ENCODE measurements at regions not wholly inside any gene's neighbourhood (a gene's known extent, or its start where the extent isn't known, plus 50 kb on each side); places are given as distances from the start of the nearest gene placed in this dataset.
A peak's percentile ranks its signal among the peaks of the same experiment; 100 is the strongest.
"Not testable (repeated sequence)": the region's sequence is repeated elsewhere in the genome, so short reads cannot be mapped to it uniquely, and the experiment has no call there.

DNA sequence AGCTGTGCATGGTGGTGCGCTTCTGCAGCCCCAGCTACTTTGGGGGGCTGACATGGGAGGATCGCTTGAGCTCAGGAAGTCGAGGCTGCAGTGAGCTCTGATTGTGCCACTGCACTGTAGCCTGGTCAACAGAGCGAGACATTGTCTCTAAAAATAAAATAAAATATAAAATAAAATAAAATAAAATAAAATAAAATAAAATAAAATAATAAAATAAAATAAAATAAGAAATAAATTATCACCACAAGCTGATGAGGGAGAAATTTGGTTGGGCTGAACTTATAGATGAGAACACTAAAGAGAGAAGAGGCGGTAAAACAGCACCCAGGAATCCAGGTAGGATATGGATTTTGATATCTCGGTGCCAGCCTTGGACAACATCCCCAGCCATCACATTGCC lies 933.7 kb downstream of the NLGN4X start:
- DNase-seq (ENCODE audit: low spot score): no peak

- DNase-seq (ENCODE audit: low spot score): no peak
These were observed 938.0 kb downstream of the NLGN4X start for GRCh38 chrX:5290635-5291034.

- DNase-seq (ENCODE audit: low spot score): not testable (repeated sequence)
These were observed 938.7 kb downstream of the NLGN4X start for GRCh38 chrX:5289949-5290348.

DNA sequence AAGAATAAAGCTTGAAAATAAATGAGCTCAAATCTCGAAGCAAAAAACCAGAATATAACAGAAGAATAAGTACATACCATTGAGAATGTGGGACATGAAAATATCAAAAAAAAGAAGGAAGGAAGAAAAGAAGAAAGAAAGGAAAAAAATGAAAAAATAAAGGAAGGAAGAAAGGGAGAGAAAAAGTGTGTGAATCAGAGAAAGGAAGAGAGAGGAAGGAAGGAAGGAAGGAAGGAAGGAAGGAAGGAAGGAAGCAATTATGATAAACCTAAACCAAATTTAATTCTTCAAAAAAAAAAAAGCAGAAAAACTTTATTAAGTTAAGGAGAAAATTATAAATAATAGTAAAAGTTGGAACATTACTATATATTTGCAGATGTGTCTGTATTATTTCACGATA lies 949.8 kb downstream of the NLGN4X start:
- no peak for DNase-seq (ENCODE audit: low spot score)

GRCh38 chrX:5265324-5265850 lies 963.3 kb downstream of the NLGN4X start:
- no peak for DNase-seq (ENCODE audit: low spot score)

GRCh38 chrX:5250106-5250505 lies 978.6 kb downstream of the NLGN4X start:
- no peak for DNase-seq (ENCODE audit: low spot score)

DNA sequence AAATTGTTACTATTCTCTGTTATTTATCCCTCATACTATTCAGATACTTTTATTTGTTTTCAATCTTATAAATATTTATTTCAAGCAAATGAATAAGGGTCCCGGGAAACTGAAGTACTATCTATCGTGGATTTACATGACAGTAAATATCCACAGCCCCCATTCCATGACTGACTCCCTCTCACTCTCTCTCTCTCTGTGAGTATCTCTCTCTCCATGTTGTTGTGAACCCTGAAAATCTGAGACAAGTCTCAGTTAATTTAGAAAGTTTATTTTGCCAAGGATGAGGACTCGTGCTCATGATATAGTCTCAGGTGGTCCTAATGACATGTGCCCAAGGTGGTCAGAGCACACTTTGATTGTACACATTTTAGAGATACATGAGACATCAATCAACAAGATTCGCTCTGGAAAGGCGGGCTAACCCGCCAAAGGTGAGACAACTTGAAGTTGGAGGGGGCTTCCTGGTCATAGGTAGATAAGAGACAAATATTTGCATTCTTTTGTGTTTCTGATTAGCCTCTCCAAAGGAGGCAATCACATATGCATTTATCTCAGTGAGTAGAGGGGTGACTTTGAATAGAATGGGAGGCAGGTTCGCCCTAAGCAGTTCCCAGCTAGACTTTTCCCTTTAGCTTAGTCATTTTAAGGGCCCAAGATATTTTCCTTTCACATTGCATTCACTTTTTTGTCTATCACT lies 986.4 kb downstream of the NLGN4X start:
- DNase-seq (ENCODE audit: low spot score): no peak

DNA sequence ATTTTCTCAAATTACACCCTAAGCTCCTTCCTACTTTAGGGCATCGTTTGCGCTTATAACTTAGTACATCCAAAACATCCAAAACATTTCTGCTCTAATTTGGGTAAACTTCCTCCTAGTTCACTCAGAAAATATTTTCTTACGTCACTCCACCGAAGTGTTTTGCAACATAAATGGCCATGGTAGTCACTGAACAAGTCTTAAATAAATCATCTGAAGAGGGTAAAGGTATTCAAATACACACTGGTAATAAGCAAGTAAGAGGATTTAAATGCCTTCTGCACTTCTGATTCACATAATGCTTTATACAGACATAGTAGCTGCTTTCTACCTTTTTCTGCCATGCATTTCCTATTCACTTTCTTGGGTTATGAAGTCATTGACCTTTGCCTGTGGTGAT lies 991.9 kb downstream of the NLGN4X start:
- DNase-seq (ENCODE audit: low spot score): no peak

DNA sequence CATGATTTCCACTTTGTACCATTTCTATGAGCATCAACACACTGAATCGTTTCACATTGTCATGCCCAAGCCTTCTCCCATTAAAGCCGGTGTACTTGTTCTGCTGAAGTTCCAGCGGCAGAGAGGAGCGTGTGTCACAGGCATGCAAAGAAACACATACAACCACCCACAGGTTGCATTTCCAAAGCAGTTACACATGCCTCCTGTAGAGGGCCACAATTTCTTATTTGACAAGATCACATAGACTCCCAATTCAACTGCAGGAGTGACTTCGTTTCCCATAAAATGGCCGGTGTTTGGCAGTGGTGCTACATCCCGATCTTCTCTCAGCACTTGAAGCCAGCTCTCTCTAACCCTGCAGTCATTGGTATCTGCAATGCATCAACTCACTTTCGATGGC lies 992.6 kb downstream of the NLGN4X start:
- peak; percentile 71 for DNase-seq (ENCODE audit: low spot score)

- no peak for DNase-seq (ENCODE audit: low spot score)
These were observed 994.8 kb downstream of the NLGN4X start for GRCh38 chrX:5233830-5234229.

- DNase-seq (ENCODE audit: low spot score): no peak
These were observed 1008.2 kb downstream of the NLGN4X start for GRCh38 chrX:5220421-5220820.

GRCh38 chrX:5194806-5195205 lies 1033.9 kb downstream of the NLGN4X start:
- DNase-seq (ENCODE audit: low spot score): no peak

DNA sequence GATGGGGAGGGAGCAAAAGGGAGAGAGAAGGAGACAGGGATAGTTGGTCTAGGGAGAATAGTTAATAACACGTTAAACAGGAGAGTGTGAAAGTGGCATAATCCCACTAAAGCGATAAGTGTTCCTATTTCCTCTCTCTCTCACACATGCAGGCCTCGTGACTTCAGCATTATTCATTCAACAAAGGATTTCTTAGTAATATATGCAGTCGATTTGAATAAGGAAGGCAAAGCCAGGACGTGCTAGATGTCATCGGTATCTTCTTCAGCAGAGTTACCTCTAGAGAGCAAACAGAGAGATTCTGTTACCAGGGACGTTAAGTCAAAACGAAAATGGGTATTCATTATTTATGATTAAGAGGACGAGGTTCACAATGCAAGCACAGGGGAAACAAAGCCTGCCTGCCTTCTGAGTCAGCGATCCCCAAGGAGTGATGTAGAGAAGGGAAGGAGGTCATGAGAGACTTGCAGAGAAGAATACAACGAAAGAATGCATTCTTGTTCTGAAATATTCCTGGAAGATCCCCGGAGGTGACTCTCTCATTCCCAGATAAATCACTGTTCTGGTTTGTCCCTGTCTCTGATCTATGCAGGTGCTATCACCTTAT lies 1048.4 kb downstream of the NLGN4X start:
- no peak for DNase-seq (ENCODE audit: low spot score)

DNA sequence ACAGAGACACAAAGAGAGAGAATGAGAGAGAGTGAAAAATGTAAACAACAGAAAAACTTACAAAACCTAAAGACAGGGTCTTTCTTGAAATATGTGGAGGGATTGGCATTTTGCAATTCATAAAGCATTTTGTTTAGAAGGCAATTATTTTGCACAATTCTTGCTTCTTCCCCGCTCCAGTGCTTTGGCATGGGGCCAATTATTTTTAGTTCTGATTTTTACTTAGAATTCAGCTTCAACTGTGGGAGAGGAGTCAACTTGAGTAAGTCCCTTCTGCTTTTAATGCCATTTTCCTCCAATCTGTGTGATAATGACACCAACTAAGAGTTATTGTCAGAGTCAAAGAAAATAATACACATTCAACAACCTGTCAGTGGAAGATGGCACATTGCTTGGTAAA lies 1051.9 kb downstream of the NLGN4X start:
- no peak for DNase-seq (ENCODE audit: low spot score)

DNA sequence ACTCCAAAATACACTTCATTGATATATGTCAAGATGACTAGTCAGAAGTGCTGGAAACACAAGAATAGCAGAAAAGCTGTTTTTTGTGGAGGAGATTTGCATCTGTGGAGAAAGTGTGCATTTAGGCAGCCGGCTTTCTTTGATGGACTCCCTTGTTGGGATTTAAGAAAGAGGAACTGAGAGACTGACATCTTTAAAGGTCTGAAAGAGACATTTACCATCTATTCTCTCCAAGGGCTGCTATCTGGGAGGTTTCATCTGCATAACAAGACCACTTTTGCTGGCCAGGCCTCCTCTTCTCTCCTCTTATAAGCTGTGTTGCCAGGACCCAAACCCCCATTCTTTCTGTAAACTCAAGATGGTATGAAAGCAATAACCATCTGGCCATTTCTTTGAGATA lies 1065.0 kb downstream of the NLGN4X start:
- DNase-seq (ENCODE audit: low spot score): no peak

GRCh38 chrX:5155301-5155700 lies 1073.4 kb downstream of the NLGN4X start:
- no peak for DNase-seq (ENCODE audit: low spot score)

GRCh38 chrX:5145957-5146356 lies 1082.7 kb downstream of the NLGN4X start:
- DNase-seq (ENCODE audit: low spot score): no peak

DNA sequence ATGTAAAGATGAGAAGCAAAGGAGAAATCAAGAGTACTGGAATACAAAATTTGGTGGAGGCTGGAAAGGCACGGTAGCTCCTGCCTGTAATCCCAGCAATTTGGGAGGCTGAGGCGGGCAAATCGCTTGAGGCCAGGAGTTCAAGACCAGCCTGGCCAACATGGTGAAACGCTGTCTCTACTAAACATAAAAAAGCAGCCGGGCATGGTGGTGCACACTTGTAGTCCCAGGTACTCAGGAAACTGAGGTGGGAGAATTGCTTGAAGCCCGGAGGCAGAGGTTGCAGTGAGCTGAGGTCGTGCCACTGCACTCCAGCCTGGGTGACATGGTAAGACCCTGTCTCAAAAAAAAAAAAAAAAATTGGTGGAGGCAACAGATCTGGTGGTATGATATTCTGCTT lies 1086.0 kb downstream of the NLGN4X start:
- DNase-seq (ENCODE audit: low spot score): no peak

- no peak for DNase-seq (ENCODE audit: low spot score)
These were observed 1106.4 kb downstream of the NLGN4X start for GRCh38 chrX:5122181-5122678.

DNA sequence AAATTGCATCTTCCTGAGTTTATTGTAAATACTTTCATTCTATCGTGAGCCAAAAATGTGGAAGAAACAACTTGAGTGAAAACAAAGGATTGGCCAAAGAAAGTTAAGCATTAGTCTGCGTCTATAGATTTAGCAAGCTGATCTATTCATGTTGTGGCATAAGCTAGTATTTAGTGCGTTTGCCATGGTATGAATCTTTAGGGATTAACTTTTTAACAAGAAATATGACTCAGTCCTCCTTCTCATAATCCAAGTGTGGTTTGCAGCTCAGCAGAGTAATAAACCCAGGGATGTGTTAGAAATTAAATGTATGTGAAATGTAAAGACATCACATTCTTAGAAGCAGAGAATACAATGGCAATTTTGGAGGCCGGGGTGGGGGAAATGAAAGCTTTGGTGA lies 1110.9 kb downstream of the NLGN4X start:
- no peak for DNase-seq (ENCODE audit: low spot score)

DNA sequence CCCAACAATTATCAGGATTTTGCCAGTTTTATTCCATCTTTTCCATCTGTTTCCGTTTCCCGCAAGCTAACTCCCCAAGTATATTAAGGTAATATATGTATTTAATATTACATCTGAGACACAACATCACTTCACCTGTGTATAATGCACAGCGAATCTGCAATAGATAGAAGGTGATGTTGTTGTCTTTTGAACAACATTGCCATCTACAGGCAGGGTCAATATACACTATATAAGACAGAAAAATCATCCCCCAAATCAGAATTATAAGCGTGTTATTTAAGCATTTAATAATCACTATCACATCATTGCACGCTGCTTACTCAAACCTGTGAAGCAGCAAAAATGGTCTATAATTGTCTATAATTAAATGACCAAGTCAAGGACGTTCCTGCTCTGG lies 1115.5 kb downstream of the NLGN4X start:
- DNase-seq (ENCODE audit: low spot score): peak; percentile 56

DNA sequence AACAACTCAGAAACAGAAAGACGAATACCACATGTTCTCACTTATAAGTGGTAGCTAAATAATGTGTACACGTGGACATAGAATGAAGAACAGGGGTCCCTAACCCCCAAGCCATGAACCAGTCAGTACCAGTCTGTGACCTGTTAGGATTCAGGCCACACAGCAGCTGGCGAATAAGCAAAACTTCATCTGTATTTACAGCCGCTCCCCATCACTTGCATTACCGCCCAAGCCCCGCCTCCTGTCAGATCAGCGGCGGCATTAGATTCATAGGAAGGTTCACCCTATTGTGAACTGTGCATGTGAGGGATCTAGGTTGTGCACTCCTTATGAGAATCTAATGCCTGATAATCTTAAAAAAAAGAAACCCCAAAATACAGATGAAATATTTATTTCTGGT lies 1128.7 kb downstream of the NLGN4X start:
- DNase-seq (ENCODE audit: low spot score): no peak

DNA sequence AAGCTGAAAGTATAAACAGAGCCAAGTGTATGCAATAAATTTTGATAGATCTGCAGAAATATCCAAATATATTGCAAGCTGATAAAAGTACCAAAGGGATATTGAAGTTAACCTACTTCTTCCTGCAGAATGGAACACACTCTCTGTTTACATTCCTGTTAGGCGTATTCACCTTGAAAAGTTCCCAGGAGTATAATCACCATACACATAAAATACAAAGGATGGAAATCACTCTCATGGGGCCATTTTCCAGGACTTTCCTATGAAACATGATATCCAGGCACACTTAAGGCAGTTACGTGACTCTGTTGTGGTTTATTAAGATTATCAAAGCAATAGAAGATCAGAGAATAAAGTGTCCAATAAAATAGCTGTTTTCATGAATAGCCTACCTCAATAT lies 1142.3 kb downstream of the NLGN4X start:
- no peak for DNase-seq (ENCODE audit: low spot score)

DNA sequence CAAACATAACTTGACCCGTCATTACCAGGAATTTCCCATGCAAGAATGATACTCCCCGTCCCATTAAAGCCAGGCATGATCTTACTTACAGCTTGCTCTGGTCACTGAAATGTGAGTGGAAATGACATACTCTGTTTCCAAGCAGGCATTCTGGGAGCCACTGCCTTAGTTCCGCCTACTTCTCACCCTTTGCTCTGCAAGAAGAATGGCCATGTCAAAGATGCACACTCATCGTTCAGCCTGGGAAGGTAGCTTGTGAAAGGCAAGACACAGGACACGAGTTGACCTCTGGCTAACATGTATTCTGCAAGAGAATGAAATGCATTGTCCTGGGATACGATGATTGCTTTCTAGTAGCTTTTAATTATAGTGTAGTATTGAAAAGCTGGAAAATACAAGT lies 1144.4 kb downstream of the NLGN4X start:
- DNase-seq (ENCODE audit: low spot score): no peak
